Testis (tissue), 2 donors: ENCODE measurements at regions not wholly inside any gene's neighbourhood (a gene's known extent, or its start where the extent isn't known, plus 50 kb on each side); places are given as distances from the start of the nearest gene placed in this dataset.

Source experiments
- DNase-seq: peaks from one replicate; pipeline ENCODE4 v3.0.0-alpha.2; 2019
- H3K27ac ChIP-seq, 2 donors: fragments of 200-600 bp; sonication (generic); one replicate each; pipeline ENCODE4 v1.5.1; 2019
- H3K27me3 ChIP-seq: fragments of 200-600 bp; sonication (generic); one replicate; pipeline ENCODE4 v1.5.1; 2019
- H3K36me3 ChIP-seq: fragments of 200-600 bp; sonication (generic); one replicate; pipeline ENCODE4 v1.5.1; 2017; ENCODE audit warnings: low read depth; ENCODE audit errors: missing control alignments
- H3K4me1 ChIP-seq: fragments of 200-600 bp; sonication (generic); one replicate; pipeline ENCODE4 v1.5.1; 2019
- H3K4me3 ChIP-seq, 2 donors: fragments of 200-600 bp; sonication (generic); one replicate each; pipeline ENCODE4 v1.5.1; 2017 to 2019
- H3K9me3 ChIP-seq: fragments of 200-600 bp; sonication (generic); one replicate; pipeline ENCODE4 v1.5.1; 2017
- CTCF ChIP-seq, 3 experiments: fragments of 450-650 bp in 2 of 3; fragments of 200-600 bp in 1 of 3; sonication (generic) in 1 of 3; IDR thresholded peaks; one replicate each; pipeline ENCODE4 v1.5.1; 2016 to 2019; ENCODE audit warnings: antibody characterized with exemption in 3 of 3, mild to moderate bottlenecking in 2 of 3, moderate library complexity in 1 of 3
- POLR2A ChIP-seq: fragments of 450-650 bp; IDR thresholded peaks from one replicate; pipeline ENCODE4 v1.6.1; 2017; ENCODE audit warnings: antibody characterized with exemption, mild to moderate bottlenecking, moderate library complexity
- WGBS, 2 donors: methylation state at CpG; one replicate each; pipeline ENCODE4 v1.1.5; 2018; 5-methylcytosine and 5-hydroxymethylcytosine counted together
- intact Hi-C: fragments of 100-400 bp; cut with DNase I; formaldehyde crosslinking; loops from one replicate; pipeline ENCODE4 v1.15.1; 2023; ENCODE audit warnings: low total_unique reads

GRCh38 chr12:86796550-86796949 lies 540.4 kb upstream of the MGAT4C start:
- DNase-seq: no peak
- Histone ChIP-seq H3K9me3 (no peaks in the 10 kb centered on the region), H3K4me3 (no peak overlapping the region), H3K36me3 (no peaks in the 10 kb centered on the region), H3K27me3 (no peaks in the 10 kb centered on the region), H3K4me1 (no peaks in the 10 kb centered on the region), H3K27ac (no peak overlapping the region)
- intact Hi-C loops: no loop called here
- TF ChIP-seq CTCF (IDR thresholded peaks at IDR 0.05) (no peak), POLR2A (no peak)
- WGBS, 2 donors: 89 to 91% methylated on average over 1 of the region's 1 CpG

- TF ChIP-seq CTCF (IDR thresholded peaks at IDR 0.05) (no peak), POLR2A (no peak)
These were observed 532.5 kb upstream of the MGAT4C start for GRCh38 chr12:86788661-86789060.

GRCh38 chr12:86787419-86787818 lies 531.2 kb upstream of the MGAT4C start:
- DNase-seq: no peak
- Histone ChIP-seq H3K27ac (no peak overlapping the region), H3K4me1 (no peaks in the 10 kb centered on the region), H3K36me3 (no peaks in the 10 kb centered on the region), H3K9me3 (no peaks in the 10 kb centered on the region), H3K4me3 (no peak overlapping the region), H3K27me3 (no peaks in the 10 kb centered on the region)
- TF ChIP-seq CTCF (IDR thresholded peaks at IDR 0.05): no peak
- no peak for TF ChIP-seq POLR2A
- intact Hi-C loops: no loop called here

More at GRCh38 chr12:86788661-86789060, 532.5 kb upstream of the MGAT4C start:
- Histone ChIP-seq H3K36me3 (no peaks in the 10 kb centered on the region), H3K27ac (no peak overlapping the region), H3K4me1 (no peaks in the 10 kb centered on the region), H3K27me3 (no peaks in the 10 kb centered on the region), H3K9me3 (no peaks in the 10 kb centered on the region), H3K4me3 (no peak overlapping the region)
- DNase-seq: no peak
- intact Hi-C loops: no loop called here

- Histone ChIP-seq H3K4me3 (no peak overlapping the region), H3K9me3 (no peaks in the 10 kb centered on the region), H3K27me3 (no peaks in the 10 kb centered on the region), H3K4me1 (no peaks in the 10 kb centered on the region), H3K36me3 (no peaks in the 10 kb centered on the region), H3K27ac (no peak overlapping the region)
- intact Hi-C loops: no loop called here
- DNase-seq: no peak
- TF ChIP-seq POLR2A (no peak), CTCF (IDR thresholded peaks at IDR 0.05) (no peak)
- WGBS, 2 donors: 78 to 90% methylated on average over 2 of the region's 2 CpGs
These were observed 521.1 kb upstream of the MGAT4C start for GRCh38 chr12:86777325-86777724.

GRCh38 chr12:86774841-86775388 lies 518.7 kb upstream of the MGAT4C start:
- 87 to 90% methylated on average over 1 of the region's 1 CpG for WGBS, 2 donors
- no peak for DNase-seq
- H3K9me3 ChIP-seq: no peaks in the 10 kb centered on the region
- intact Hi-C loops: no loop called here
- H3K4me3 ChIP-seq: no peak overlapping the region
- no peaks in the 10 kb centered on the region for H3K4me1 ChIP-seq
- TF ChIP-seq CTCF (IDR thresholded peaks at IDR 0.05) (no peak), POLR2A (no peak)
- H3K27me3 ChIP-seq: no peaks in the 10 kb centered on the region
- H3K27ac ChIP-seq: no peak overlapping the region
- no peaks in the 10 kb centered on the region for H3K36me3 ChIP-seq
